ENCODE measurements at regions not wholly inside any gene's neighbourhood (a gene's known extent, or its start where the extent isn't known, plus 50 kb on each side); places are given as distances from the start of the nearest gene placed in this dataset.

DNA sequence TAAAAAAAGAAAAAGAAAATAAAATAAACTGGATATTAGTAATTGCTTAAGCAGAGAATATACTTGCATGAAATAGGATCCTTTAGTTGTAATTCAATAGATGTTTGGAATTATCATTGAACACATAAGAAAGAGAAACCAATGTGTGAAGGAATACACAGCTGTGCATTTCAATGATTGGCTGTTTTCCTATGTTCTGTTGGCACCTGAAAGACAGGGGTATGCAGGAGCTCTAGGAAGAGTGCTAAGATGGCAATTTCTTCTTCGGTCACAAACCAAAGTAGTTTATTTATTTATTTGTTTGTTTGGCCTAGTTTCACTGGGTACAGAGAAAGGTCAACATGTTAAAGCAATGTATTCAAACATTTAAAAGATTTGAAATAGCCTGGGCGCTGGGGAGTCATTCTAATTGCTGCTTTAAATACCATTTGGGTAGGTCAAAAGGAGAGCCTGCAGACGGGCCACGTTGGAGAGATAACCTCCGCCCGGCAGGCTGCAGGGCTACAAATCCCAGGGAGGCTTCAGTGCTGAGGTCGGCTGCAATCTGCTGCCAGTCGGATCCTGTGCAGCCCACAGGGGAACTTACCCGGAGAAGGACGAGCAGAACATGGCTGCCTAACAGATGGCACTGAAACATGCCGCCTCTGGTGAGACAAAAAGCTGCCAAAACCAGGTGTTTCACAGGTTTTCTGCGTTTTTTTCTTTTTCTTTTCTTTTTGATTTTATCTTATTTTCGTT is 154.2 kb upstream of the TYRP1 start:
- Histone ChIP-seq H4K20me1 (ENCODE audit: insufficient read depth, low read length) (no peaks in the 10 kb centered on the region), H3K9ac (ENCODE audit: low read depth, low read length) (no peak overlapping the region), H3K27me3 (ENCODE audit: insufficient read depth, low read length, poor library complexity) (no peaks in the 10 kb centered on the region), H2AFZ (ENCODE audit: low read depth, low read length) (no peak overlapping the region), H3K4me3 (ENCODE audit: low read depth in 1 of 2, low read length in 2 of 2) (no peak overlapping the region), H3K27ac (ENCODE audit: low read length) (no peak overlapping the region), H3K4me1 (ENCODE audit: insufficient read depth, low read length) (no peaks in the 10 kb centered on the region), H3K36me3 (ENCODE audit: insufficient read depth, low read length) (no peaks in the 10 kb centered on the region), H3K4me2 (ENCODE audit: insufficient read depth, low read length) (no peak overlapping the region), H3K9me3 (ENCODE audit: insufficient read depth, low read length, severe bottlenecking) (no peaks in the 10 kb centered on the region), H3K79me2 (ENCODE audit: insufficient read depth, low read length) (no peaks in the 10 kb centered on the region)
- TF ChIP-seq, protein P1, sequence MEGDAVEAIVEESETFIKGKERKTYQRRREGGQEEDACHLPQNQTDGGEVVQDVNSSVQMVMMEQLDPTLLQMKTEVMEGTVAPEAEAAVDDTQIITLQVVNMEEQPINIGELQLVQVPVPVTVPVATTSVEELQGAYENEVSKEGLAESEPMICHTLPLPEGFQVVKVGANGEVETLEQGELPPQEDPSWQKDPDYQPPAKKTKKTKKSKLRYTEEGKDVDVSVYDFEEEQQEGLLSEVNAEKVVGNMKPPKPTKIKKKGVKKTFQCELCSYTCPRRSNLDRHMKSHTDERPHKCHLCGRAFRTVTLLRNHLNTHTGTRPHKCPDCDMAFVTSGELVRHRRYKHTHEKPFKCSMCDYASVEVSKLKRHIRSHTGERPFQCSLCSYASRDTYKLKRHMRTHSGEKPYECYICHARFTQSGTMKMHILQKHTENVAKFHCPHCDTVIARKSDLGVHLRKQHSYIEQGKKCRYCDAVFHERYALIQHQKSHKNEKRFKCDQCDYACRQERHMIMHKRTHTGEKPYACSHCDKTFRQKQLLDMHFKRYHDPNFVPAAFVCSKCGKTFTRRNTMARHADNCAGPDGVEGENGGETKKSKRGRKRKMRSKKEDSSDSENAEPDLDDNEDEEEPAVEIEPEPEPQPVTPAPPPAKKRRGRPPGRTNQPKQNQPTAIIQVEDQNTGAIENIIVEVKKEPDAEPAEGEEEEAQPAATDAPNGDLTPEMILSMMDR (IDR thresholded peaks at IDR 0.05; ENCODE audit: borderline replicate concordance, extremely low read depth, low read length, poor library complexity, severe bottlenecking), result no peak
- no peak for TF ChIP-seq EZH2 (IDR thresholded peaks at IDR 0.05; ENCODE audit: borderline replicate concordance, low read depth, low read length, severe bottlenecking)
- DNase-seq (no peak), ATAC-seq (ENCODE audit: insufficient read depth, low read depth) (no peak)

DNA sequence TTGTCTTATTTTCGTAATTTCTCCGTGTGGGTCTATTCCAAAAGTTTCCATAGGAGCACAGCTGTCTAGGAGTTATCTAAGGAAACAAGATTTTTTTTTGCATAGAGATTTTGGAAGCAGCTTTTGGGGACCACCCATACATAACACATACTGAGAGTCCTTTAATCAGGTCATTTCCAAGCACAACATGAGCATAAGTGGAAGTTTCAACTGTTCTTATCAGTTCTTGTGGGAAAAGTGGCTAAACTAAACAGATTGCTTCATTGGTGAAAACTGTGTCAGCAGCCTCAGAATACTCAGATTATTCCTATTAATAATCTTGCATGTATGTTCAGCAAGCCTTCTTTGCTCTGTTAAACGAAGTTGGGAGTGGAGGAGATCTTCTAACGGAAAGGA is 153.6 kb upstream of the TYRP1 start:
- Histone ChIP-seq H4K20me1 (ENCODE audit: insufficient read depth, low read length) (no peaks in the 10 kb centered on the region), H3K9ac (ENCODE audit: low read depth, low read length) (no peak overlapping the region), H2AFZ (ENCODE audit: low read depth, low read length) (no peak overlapping the region), H3K4me2 (ENCODE audit: insufficient read depth, low read length) (no peak overlapping the region), H3K27me3 (ENCODE audit: insufficient read depth, low read length, poor library complexity) (no peaks in the 10 kb centered on the region), H3K79me2 (ENCODE audit: insufficient read depth, low read length) (no peaks in the 10 kb centered on the region), H3K36me3 (ENCODE audit: insufficient read depth, low read length) (no peaks in the 10 kb centered on the region), H3K9me3 (ENCODE audit: insufficient read depth, low read length, severe bottlenecking) (no peaks in the 10 kb centered on the region), H3K4me3 (ENCODE audit: low read depth in 1 of 2, low read length in 2 of 2) (no peak overlapping the region), H3K4me1 (ENCODE audit: insufficient read depth, low read length) (no peaks in the 10 kb centered on the region), H3K27ac (ENCODE audit: low read length) (no peak overlapping the region)
- ATAC-seq (ENCODE audit: insufficient read depth, low read depth) (no peak), DNase-seq (no peak)
- no peak for TF ChIP-seq EZH2 (IDR thresholded peaks at IDR 0.05; ENCODE audit: borderline replicate concordance, low read depth, low read length, severe bottlenecking)
- TF ChIP-seq, protein P1 (IDR thresholded peaks at IDR 0.05; ENCODE audit: borderline replicate concordance, extremely low read depth, low read length, poor library complexity, severe bottlenecking), result no peak

DNA sequence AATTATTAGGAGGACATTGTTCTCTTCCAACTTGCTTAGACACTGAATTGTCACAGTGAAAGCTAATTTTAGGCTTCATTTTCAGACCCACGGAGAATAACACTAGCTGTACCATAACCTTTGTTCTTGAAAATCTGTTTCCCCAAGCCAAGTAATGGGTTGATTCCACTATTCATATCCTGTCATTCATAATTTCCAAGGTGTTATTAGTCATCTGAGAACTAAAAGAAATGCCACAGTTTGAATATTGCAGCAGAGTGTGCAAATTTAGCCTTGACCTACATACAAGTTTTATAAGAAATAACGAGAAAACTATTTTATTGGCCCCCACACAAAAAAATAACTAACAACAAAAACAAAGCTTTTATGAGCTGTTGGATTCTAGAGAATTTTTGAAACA is 148.5 kb upstream of the TYRP1 start:
- H3K4me2 ChIP-seq (ENCODE audit: insufficient read depth, low read length), result no peak overlapping the region
- no peaks in the 10 kb centered on the region for H3K9me3 ChIP-seq (ENCODE audit: insufficient read depth, low read length, severe bottlenecking)
- DNase-seq (no peak), ATAC-seq (ENCODE audit: insufficient read depth, low read depth) (no peak)
- TF ChIP-seq, protein P1 (IDR thresholded peaks at IDR 0.05; ENCODE audit: borderline replicate concordance, extremely low read depth, low read length, poor library complexity, severe bottlenecking), result no peak
- no peak for TF ChIP-seq EZH2 (IDR thresholded peaks at IDR 0.05; ENCODE audit: borderline replicate concordance, low read depth, low read length, severe bottlenecking)
- H3K4me3 ChIP-seq (ENCODE audit: low read depth in 1 of 2, low read length in 2 of 2), result no peak overlapping the region
- H2AFZ ChIP-seq (ENCODE audit: low read depth, low read length), result no peak overlapping the region
- no peaks in the 10 kb centered on the region for H3K79me2 ChIP-seq (ENCODE audit: insufficient read depth, low read length)
- H4K20me1 ChIP-seq (ENCODE audit: insufficient read depth, low read length), result no peaks in the 10 kb centered on the region
- no peak overlapping the region for H3K9ac ChIP-seq (ENCODE audit: low read depth, low read length)
- no peaks in the 10 kb centered on the region for H3K27me3 ChIP-seq (ENCODE audit: insufficient read depth, low read length, poor library complexity)
- no peaks in the 10 kb centered on the region for H3K36me3 ChIP-seq (ENCODE audit: insufficient read depth, low read length)
- no peak overlapping the region for H3K27ac ChIP-seq (ENCODE audit: low read length)
- H3K4me1 ChIP-seq (ENCODE audit: insufficient read depth, low read length), result no peaks in the 10 kb centered on the region
